Epithelial cell of proximal tubule (primary cell): ENCODE measurements at regions not wholly inside any gene's neighbourhood (a gene's known extent, or its start where the extent isn't known, plus 50 kb on each side); places are given as distances from the start of the nearest gene placed in this dataset.

Source experiments
- DNase-seq: peaks from one replicate; pipeline ENCODE4 v3.0.0-alpha.2; 2011; ENCODE audit warnings: low read depth
- H3K4me3 ChIP-seq: 2 replicates; pipeline ENCODE4 v1.5.1; 2011; ENCODE audit warnings: low read depth, mild to moderate bottlenecking, low read length
- CTCF ChIP-seq: conservative IDR thresholded peaks from 2 replicates; pipeline ENCODE4 v1.5.1; 2012; ENCODE audit warnings: low read depth, mild to moderate bottlenecking, low read length

GRCh38 chr2:155815851-155816250 lies 516.7 kb downstream of the NR4A2 start:
- no peak for DNase-seq
- TF ChIP-seq CTCF: peak; percentile 61
- no peak overlapping the region for H3K4me3 ChIP-seq

- DNase-seq: no peak
- TF ChIP-seq CTCF: no peak
- H3K4me3 ChIP-seq: no peak overlapping the region
These were observed 517.2 kb downstream of the NR4A2 start for GRCh38 chr2:155815275-155815674.

GRCh38 chr2:155810411-155810810 lies 522.1 kb downstream of the NR4A2 start:
- H3K4me3 ChIP-seq: no peak overlapping the region
- DNase-seq: no peak
- no peak for TF ChIP-seq CTCF

GRCh38 chr2:155802888-155803287 lies 529.6 kb downstream of the NR4A2 start:
- no peak for TF ChIP-seq CTCF
- no peak for DNase-seq
- H3K4me3 ChIP-seq: no peak overlapping the region

GRCh38 chr2:155792666-155793065 lies 539.9 kb downstream of the NR4A2 start:
- no peak overlapping the region for H3K4me3 ChIP-seq
- no peak for DNase-seq
- no peak for TF ChIP-seq CTCF

GRCh38 chr2:155770516-155770915 lies 562.0 kb downstream of the NR4A2 start:
- no peak for TF ChIP-seq CTCF
- no peak for DNase-seq
- H3K4me3 ChIP-seq: no peak overlapping the region

GRCh38 chr2:155766342-155767115 lies 566.0 kb downstream of the NR4A2 start:
- DNase-seq: no peak
- H3K4me3 ChIP-seq: no peak overlapping the region
- no peak for TF ChIP-seq CTCF
